ENCODE measurements at regions not wholly inside any gene's neighbourhood (a gene's known extent, or its start where the extent isn't known, plus 50 kb on each side); places are given as distances from the start of the nearest gene placed in this dataset.

DNA sequence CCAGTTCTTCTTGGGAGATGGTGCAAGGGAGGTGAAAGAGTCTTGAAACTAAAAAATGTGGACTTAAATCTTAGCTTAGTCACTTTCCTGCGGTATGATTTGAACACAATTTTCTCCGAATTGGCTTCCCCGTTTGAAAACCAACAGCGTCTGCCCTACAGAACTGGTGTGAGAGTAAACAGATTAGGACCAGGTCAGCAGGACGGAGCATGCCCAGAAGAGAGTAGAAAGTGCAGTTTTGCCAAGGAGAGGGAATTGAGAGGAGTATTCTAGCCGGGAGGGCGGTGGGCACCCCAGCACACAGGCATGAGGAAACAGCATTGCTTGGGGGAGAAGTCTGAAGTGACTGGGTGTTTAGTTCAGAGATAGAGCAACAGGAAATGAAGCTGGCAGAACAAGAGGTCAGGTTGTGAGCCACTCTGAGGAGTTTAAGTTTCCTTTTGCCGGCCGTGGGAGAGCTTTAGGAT lies 927.1 kb downstream of the VRK1 start:
- TF ChIP-seq CTCF (conservative IDR thresholded peaks at IDR 0.05) (peak; percentile 8; the same call in 1 of the 2 replicates), ZFX (IDR thresholded peaks at IDR 0.05) (no peak)
